ENCODE measurements at regions not wholly inside any gene's neighbourhood (a gene's known extent, or its start where the extent isn't known, plus 50 kb on each side); places are given as distances from the start of the nearest gene placed in this dataset.
"Not testable (repeated sequence)": the region's sequence is repeated elsewhere in the genome, so short reads cannot be mapped to it uniquely, and the experiment has no call there.

GRCh38 chr4:188778905-188779304 lies 639.7 kb downstream of the TRIML1 start:
- no peak for TF ChIP-seq CTCF (conservative IDR thresholded peaks at IDR 0.05; ENCODE audit: control insufficient read depth, insufficient read depth, low read depth, low read length)
- H3K4me3 ChIP-seq (ENCODE audit: control insufficient read depth, low read depth, low read length): no peak overlapping the region
- peak; percentile 51 for DNase-seq (ENCODE audit: low read depth)

DNA sequence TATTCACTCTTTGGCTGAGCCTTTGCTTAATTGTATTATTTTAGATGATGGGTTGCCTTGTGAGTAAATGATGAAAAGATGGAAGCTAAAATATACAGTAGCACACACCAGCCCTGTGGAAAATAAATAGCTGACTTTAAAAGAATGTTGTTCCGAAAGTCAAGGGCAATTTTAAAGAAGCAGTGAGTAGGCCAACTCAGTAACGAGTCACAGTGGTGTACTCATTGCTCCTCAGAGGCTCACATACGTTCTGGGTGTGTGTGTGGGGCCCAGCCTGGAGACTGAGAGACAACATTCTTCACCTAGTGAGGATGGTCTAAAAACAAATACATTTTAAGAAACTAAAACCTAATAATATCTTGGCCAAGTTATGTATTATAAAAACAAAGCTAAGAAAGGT lies 640.3 kb downstream of the TRIML1 start:
- no peak overlapping the region for H3K4me3 ChIP-seq (ENCODE audit: control insufficient read depth, low read depth, low read length)
- peak; percentile 67 for DNase-seq (ENCODE audit: low read depth)
- TF ChIP-seq CTCF (conservative IDR thresholded peaks at IDR 0.05; ENCODE audit: control insufficient read depth, insufficient read depth, low read depth, low read length): no peak

DNA sequence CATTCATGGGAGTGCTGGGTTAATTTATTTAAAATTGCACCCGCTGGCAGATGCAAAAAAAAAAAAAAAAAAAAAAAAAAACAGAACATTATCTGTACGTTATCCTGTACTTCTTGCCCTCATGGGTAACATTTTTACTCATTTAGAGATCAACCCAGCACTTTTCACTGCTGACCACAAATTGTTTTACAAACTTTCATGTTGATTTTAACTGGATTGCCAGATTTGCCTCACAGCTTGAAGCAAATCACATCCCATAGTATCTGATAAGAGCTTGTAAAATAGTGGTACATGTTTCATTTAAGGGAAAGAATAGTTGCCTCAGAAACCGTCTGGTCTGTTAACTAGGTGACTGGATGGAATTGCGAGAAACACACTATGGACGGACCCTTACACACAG lies 640.8 kb downstream of the TRIML1 start:
- no peak for DNase-seq (ENCODE audit: low read depth)
- no peak for TF ChIP-seq CTCF (conservative IDR thresholded peaks at IDR 0.05; ENCODE audit: control insufficient read depth, insufficient read depth, low read depth, low read length)
- no peak overlapping the region for H3K4me3 ChIP-seq (ENCODE audit: control insufficient read depth, low read depth, low read length)

GRCh38 chr4:188780686-188781085 lies 641.4 kb downstream of the TRIML1 start:
- TF ChIP-seq CTCF (conservative IDR thresholded peaks at IDR 0.05; ENCODE audit: control insufficient read depth, insufficient read depth, low read depth, low read length): no peak
- no peak for DNase-seq (ENCODE audit: low read depth)

DNA sequence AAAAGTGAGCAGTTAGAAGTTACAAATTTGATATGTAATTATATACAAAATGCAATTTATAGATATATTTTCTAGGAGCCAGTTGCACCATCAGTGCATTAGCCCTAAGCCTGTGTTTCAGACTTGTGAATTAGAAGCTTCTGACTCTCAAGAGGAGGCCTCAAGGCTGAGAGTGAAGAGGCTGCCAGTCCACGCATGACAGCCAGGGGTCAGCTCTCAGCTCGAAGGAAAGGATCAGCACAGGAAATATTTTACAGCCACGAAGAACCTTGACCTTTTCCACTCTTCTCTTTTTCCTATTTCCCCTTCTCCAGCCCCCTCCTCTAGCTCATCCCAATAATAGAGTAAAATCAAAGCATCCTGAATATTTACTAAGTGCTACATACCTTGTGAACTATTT lies 642.4 kb downstream of the TRIML1 start:
- peak; percentile 60 for TF ChIP-seq CTCF (conservative IDR thresholded peaks at IDR 0.05; ENCODE audit: control insufficient read depth, insufficient read depth, low read depth, low read length)
- peak; percentile 42 for DNase-seq (ENCODE audit: low read depth)
- no peak overlapping the region for H3K4me3 ChIP-seq (ENCODE audit: control insufficient read depth, low read depth, low read length)

More at GRCh38 chr4:188780686-188781085, 641.4 kb downstream of the TRIML1 start:
- no peak overlapping the region for H3K4me3 ChIP-seq (ENCODE audit: control insufficient read depth, low read depth, low read length)

- H3K4me3 ChIP-seq (ENCODE audit: control insufficient read depth, low read depth, low read length): no peak overlapping the region
- TF ChIP-seq CTCF (conservative IDR thresholded peaks at IDR 0.05; ENCODE audit: control insufficient read depth, insufficient read depth, low read depth, low read length): no peak
- peak; percentile 65 for DNase-seq (ENCODE audit: low read depth)
Observed at GRCh38 chr4:188783175-188783574, 643.9 kb downstream of the TRIML1 start.

DNA sequence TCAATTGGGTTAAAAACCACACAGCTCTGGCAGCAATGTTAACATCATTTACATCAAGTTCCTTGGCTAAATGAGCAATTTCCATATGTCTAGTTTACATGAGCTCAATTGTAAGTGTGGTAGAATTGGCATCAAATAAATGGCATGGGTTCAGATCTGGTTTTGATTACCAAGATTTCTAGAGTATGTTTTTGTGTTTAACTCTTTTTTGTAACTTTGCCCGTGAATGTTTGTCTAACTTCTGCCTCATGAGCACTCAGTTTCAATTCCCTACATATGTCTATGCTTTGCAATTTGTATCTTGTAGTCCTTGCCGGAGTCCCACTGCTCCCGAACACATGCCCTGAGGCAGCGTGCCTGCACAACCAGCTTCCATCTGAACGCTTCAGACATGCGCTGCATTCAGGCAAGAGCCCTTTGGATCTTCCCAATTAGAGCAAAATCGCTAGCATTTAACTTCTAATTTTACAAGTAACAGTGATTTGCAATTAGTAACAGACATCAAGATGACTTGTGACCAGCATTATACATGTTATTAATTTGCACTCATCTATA lies 644.4 kb downstream of the TRIML1 start:
- TF ChIP-seq CTCF (conservative IDR thresholded peaks at IDR 0.05; ENCODE audit: control insufficient read depth, insufficient read depth, low read depth, low read length): no peak
- DNase-seq (ENCODE audit: low read depth): no peak
- H3K4me3 ChIP-seq (ENCODE audit: control insufficient read depth, low read depth, low read length): no peak overlapping the region

DNA sequence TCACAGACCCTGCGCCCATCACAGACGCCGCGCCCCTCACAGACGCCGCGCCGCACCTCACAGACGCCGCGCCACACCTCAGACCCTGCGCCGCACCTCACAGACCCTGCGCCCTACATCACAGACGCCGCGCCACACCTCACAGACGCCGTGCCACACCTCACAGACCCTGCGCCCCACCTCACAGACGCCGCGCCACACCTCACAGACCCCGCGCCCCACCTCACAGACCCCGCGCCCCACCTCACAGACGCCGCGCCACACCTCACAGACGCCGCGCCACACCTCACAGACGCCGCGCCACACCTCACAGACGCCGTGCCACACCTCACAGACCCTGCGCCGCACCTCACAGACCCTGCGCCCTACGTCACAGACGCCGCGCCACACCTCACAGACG lies 657.4 kb downstream of the TRIML1 start:
- not testable (repeated sequence) for H3K4me3 ChIP-seq (ENCODE audit: control insufficient read depth, low read depth, low read length); DNase-seq (ENCODE audit: low read depth)

- DNase-seq (ENCODE audit: low read depth); H3K4me3 ChIP-seq (ENCODE audit: control insufficient read depth, low read depth, low read length): not testable (repeated sequence)
Observed at GRCh38 chr4:188797011-188797410, 657.8 kb downstream of the TRIML1 start.
